Ovary (tissue), 7 donors: ENCODE measurements at regions not wholly inside any gene's neighbourhood (a gene's known extent, or its start where the extent isn't known, plus 50 kb on each side); places are given as distances from the start of the nearest gene placed in this dataset.

Experiments used
- DNase-seq, 5 donors: peaks; one replicate each; pipeline ENCODE4 v3.0.0-alpha.2; 2019 to 2020
- H3K27ac ChIP-seq, 2 donors: fragments of 200-600 bp; one replicate each; pipeline versions ENCODE4 v1.5.1 to v1.8.0; 2019 to 2022
- H3K27me3 ChIP-seq: fragments of 200-600 bp; one replicate; pipeline ENCODE4 v1.8.0; 2022
- H3K36me3 ChIP-seq: fragments of 200-600 bp; sonication (generic); one replicate; pipeline ENCODE4 v1.5.1; 2019
- H3K4me1 ChIP-seq: one replicate; pipeline ENCODE4 v1.8.1; 2013; ENCODE audit warnings: mild to moderate bottlenecking, moderate library complexity; ENCODE audit not compliant: insufficient read depth
- H3K4me3 ChIP-seq: fragments of 200-600 bp; sonication (generic); one replicate; pipeline ENCODE4 v1.5.1; 2017
- H3K9me3 ChIP-seq, 2 donors: fragments of 200-600 bp in 1 of 2; sonication (generic) in 1 of 2; one replicate each; pipeline versions ENCODE4 v1.5.1 to v1.8.1; 2013 to 2019; ENCODE audit warnings: mild to moderate bottlenecking in 1 of 2, moderate library complexity in 1 of 2
- EP300 ChIP-seq: sonication (generic); formaldehyde crosslinking; IDR thresholded peaks from one replicate; pipeline ENCODE4 v1.6.1; 2017; ENCODE audit warnings: antibody characterized with exemption
- POLR2A ChIP-seq: fragments of 450-650 bp; IDR thresholded peaks from one replicate; pipeline ENCODE4 v1.6.1; 2017; ENCODE audit warnings: antibody characterized with exemption, mild to moderate bottlenecking, moderate library complexity
- WGBS, 3 donors: extraction: QIAGEN DNeasy Blood & Tissue Kit in 1 of 3; methylation state at CpG; one replicate each; pipeline versions ENCODE4 v1.1.5 to v1.1.7; 2013 to 2017; 5-methylcytosine and 5-hydroxymethylcytosine counted together
- intact Hi-C, 4 donors: fragments of 100-400 bp; cut with DNase I; formaldehyde crosslinking; loops; one replicate each; pipeline versions ENCODE4 v1.11.0 to v1.15.1; 2022 to 2023
- TF ChIP-seq, protein P1 (sequence below), 3 donors: fragments of 450-650 bp in 2 of 3; fragments of 200-600 bp in 1 of 3; IDR thresholded peaks; one replicate each; pipeline versions ENCODE4 v1.5.1 to v1.8.0; 2016 to 2022; ENCODE audit warnings: antibody characterized with exemption in 3 of 3, mild to moderate bottlenecking in 1 of 3
- donor health status: DM: no; HTN: no; CAD: no; lungs with moderate emphysema.
- donor health status: DM: no; HTN: no; CAD: no.
- donor health status: Bipolar disorder and iron deficiency.
- donor health status: DM: no; HTN: no; CAD: no.
- donor health status: DM: yes; HTN: yes; CAD: no.

- 90 to 98% (median 93%) methylated on average over 1 of the region's 1 CpG for WGBS, 3 donors
- Histone ChIP-seq H3K4me1 (no peaks in the 10 kb centered on the region), H3K36me3 (no peaks in the 10 kb centered on the region), H3K27ac (no peak overlapping the region), H3K4me3 (no peak overlapping the region), H3K27me3 (no peaks in the 10 kb centered on the region), H3K9me3 (no peaks in the 10 kb centered on the region)
- TF ChIP-seq POLR2A = no peak
- TF ChIP-seq, protein P1, sequence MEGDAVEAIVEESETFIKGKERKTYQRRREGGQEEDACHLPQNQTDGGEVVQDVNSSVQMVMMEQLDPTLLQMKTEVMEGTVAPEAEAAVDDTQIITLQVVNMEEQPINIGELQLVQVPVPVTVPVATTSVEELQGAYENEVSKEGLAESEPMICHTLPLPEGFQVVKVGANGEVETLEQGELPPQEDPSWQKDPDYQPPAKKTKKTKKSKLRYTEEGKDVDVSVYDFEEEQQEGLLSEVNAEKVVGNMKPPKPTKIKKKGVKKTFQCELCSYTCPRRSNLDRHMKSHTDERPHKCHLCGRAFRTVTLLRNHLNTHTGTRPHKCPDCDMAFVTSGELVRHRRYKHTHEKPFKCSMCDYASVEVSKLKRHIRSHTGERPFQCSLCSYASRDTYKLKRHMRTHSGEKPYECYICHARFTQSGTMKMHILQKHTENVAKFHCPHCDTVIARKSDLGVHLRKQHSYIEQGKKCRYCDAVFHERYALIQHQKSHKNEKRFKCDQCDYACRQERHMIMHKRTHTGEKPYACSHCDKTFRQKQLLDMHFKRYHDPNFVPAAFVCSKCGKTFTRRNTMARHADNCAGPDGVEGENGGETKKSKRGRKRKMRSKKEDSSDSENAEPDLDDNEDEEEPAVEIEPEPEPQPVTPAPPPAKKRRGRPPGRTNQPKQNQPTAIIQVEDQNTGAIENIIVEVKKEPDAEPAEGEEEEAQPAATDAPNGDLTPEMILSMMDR (IDR thresholded peaks at IDR 0.05) = no peak
- no peak for TF ChIP-seq EP300
- DNase-seq = no peak
- intact Hi-C loops = no loop called here
Measured at GRCh38 chr12:92342574-92342973, 196.9 kb upstream of the BTG1 start.

- intact Hi-C loops = no loop called here
- H3K4me1 ChIP-seq = no peaks in the 10 kb centered on the region
- H3K4me3 ChIP-seq = no peak overlapping the region
- no peaks in the 10 kb centered on the region for H3K27me3 ChIP-seq
- no peaks in the 10 kb centered on the region for H3K36me3 ChIP-seq
- no peak for TF ChIP-seq POLR2A
- TF ChIP-seq, protein P1 (IDR thresholded peaks at IDR 0.05) = no peak
- no peak for TF ChIP-seq EP300
- no peak overlapping the region for H3K27ac ChIP-seq
- H3K9me3 ChIP-seq = no peaks in the 10 kb centered on the region
- WGBS, 3 donors = 83 to 89% (median 86%) methylated on average over 13 of the region's 13 CpGs
- DNase-seq = no peak
Measured at GRCh38 chr12:92341065-92341668, 195.5 kb upstream of the BTG1 start.

DNA sequence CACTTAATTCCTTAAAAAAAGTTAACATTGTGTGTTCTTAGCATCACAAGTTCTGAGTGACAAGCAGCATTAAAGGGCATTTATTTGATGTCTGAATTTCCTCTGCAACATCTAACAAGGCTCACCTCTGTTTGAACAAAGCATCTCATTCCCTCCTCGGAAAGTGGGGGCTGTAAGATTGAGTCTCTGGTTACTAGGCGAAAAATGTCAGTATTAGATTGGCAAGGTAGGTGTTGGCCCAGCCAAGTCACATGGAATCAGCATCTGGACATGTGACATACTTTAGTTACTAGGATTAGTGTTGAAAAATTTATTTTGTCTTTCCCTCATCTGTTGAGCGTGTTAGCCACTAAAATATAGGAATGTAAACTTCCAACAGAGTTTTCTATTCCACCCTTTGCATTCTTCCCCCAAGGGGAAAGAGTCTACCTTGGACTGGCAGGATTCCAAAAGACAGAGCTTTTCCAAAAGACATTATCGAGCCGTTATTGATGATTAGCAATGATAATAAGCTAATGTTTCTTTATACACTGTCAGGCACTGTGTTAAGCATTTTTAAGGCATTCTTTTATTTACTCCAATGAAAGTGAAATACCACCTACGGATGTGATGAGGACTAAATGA is 194.9 kb upstream of the BTG1 start:
- Histone ChIP-seq H3K27ac (no peak overlapping the region), H3K27me3 (no peaks in the 10 kb centered on the region), H3K4me3 (no peak overlapping the region), H3K36me3 (no peaks in the 10 kb centered on the region), H3K4me1 (no peaks in the 10 kb centered on the region), H3K9me3 (no peaks in the 10 kb centered on the region)
- TF ChIP-seq POLR2A (no peak), EP300 (no peak)
- TF ChIP-seq, protein P1 (IDR thresholded peaks at IDR 0.05) = no peak
- 64 to 81% (median 76%) methylated on average over 6 of the region's 6 CpGs for WGBS, 3 donors
- intact Hi-C loops = no loop called here
- no peak for DNase-seq

DNA sequence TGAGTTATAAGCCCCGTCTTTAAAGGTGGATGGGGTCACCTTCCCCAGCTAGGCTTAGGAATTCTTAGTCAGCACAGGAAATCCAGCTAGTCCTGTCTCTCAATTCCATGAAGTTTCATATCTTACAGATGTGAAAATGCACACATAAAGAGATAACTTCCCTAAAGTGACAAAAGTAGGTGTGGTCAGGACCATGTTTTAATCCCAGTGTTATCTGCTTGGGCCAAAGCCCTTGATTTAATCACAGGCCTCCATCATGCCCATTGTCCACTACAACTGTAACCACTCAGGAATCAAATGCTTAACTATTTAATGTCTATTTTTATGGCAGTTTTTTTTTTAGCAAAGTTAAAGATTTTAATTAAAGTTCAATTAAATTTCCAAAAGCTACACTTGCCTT is 194.4 kb upstream of the BTG1 start:
- intact Hi-C loops = no loop called here
- 83 to 93% (median 84%) methylated on average over 1 of the region's 1 CpG for WGBS, 3 donors
- Histone ChIP-seq H3K4me3 (no peak overlapping the region), H3K4me1 (no peaks in the 10 kb centered on the region), H3K9me3 (no peaks in the 10 kb centered on the region), H3K27me3 (no peaks in the 10 kb centered on the region), H3K27ac (no peak overlapping the region), H3K36me3 (no peaks in the 10 kb centered on the region)
- TF ChIP-seq EP300 (no peak), POLR2A (no peak)
- TF ChIP-seq, protein P1 (IDR thresholded peaks at IDR 0.05) = no peak
- no peak for DNase-seq
